WTC11 (cell line): ENCODE measurements at regions not wholly inside any gene's neighbourhood (a gene's known extent, or its start where the extent isn't known, plus 50 kb on each side); places are given as distances from the start of the nearest gene placed in this dataset.

ENCODE experiments used
- ATAC-seq: fragments of 200-7000 bp; cut with Tn5 transposase; 2 replicates; pipeline ENCODE4 v1.10.0; 2021; ENCODE audit warnings: mild to moderate bottlenecking, moderate library complexity
- CTCF ChIA-PET: fragments of 300-600 bp; sonication (Branson Sonifier 250); formaldehyde crosslinking; loops from one replicate; lab custom pipeline; 2021; ENCODE audit warnings: antibody characterized with exemption; lab: Charles Lee
- POLR2A ChIA-PET: fragments of 350-600 bp; sonication (Branson Sonifier 250); formaldehyde crosslinking; loops from one replicate; lab custom pipeline; 2021; ENCODE audit warnings: antibody characterized with exemption; lab: Charles Lee
- DNase-seq: peaks from one replicate; pipeline ENCODE4 v3.0.0; 2021; ENCODE audit warnings: low spot score
- H3K27ac Mint-ChIP-seq: 2 replicates; pipeline ENCODE4 v1.8.0; 2021; ENCODE audit warnings: mixed read lengths
- H3K27me3 Mint-ChIP-seq: 2 replicates; pipeline ENCODE4 v1.8.0; 2021; ENCODE audit warnings: low read depth, mild to moderate bottlenecking, moderate library complexity, mixed read lengths
- H3K36me3 Mint-ChIP-seq: 2 replicates; pipeline ENCODE4 v1.8.0; 2021; ENCODE audit warnings: mixed read lengths
- H3K4me1 Mint-ChIP-seq: 2 replicates; pipeline ENCODE4 v1.8.0; 2022; ENCODE audit warnings: mixed read lengths
- H3K4me3 Mint-ChIP-seq: 2 replicates; pipeline ENCODE4 v1.8.0; 2021; ENCODE audit warnings: mild to moderate bottlenecking, moderate library complexity, mixed read lengths
- H3K9me3 Mint-ChIP-seq: 2 replicates; pipeline ENCODE4 v1.8.0; 2021; ENCODE audit warnings: mixed read lengths
- ATF1 ChIP-seq: sonication (generic); formaldehyde crosslinking; IDR thresholded peaks from 2 replicates; pipeline ENCODE4 v1.8.1; 2023; ENCODE audit warnings: mild to moderate bottlenecking, moderate library complexity, missing genetic modification reagents
- CREB1 ChIP-seq: sonication (generic); formaldehyde crosslinking; IDR thresholded peaks from 2 replicates; pipeline ENCODE4 v1.8.0; 2023; ENCODE audit warnings: mild to moderate bottlenecking, missing genetic modification reagents
- E2F5 ChIP-seq: sonication (generic); formaldehyde crosslinking; IDR thresholded peaks from 2 replicates; pipeline ENCODE4 v1.8.1; 2022; ENCODE audit warnings: mild to moderate bottlenecking, moderate library complexity, missing genetic modification reagents
- ELF4 ChIP-seq: sonication (generic); formaldehyde crosslinking; IDR thresholded peaks from 2 replicates; pipeline ENCODE4 v1.8.1; 2022; ENCODE audit warnings: low read depth, mild to moderate bottlenecking, moderate library complexity, missing genetic modification reagents
- FOXK1 ChIP-seq: sonication (generic); formaldehyde crosslinking; IDR thresholded peaks from 2 replicates; pipeline ENCODE4 v1.8.0; 2022; ENCODE audit warnings: mild to moderate bottlenecking, moderate library complexity, missing genetic modification reagents
- GABPB1 ChIP-seq: sonication (generic); formaldehyde crosslinking; IDR thresholded peaks from 2 replicates; pipeline ENCODE4 v1.8.1; 2023; ENCODE audit warnings: mild to moderate bottlenecking, missing genetic modification reagents
- GRHL2 ChIP-seq: fragments of 250-450 bp; sonication (Bioruptor Pico); IDR thresholded peaks from 2 replicates; pipeline ENCODE4 v1.8.0; 2022; ENCODE audit warnings: mild to moderate bottlenecking, moderate library complexity; ENCODE audit not compliant: insufficient replicate concordance, severe bottlenecking
- HMGA2 ChIP-seq: fragments of 250-450 bp; sonication (Bioruptor Pico); IDR thresholded peaks from 2 replicates; pipeline ENCODE4 v1.4.0; 2021; ENCODE audit warnings: mild to moderate bottlenecking, moderate library complexity
- MXD4 ChIP-seq: fragments of 250-450 bp; sonication (Bioruptor Pico); IDR thresholded peaks from 2 replicates; pipeline ENCODE4 v1.8.0; 2021; ENCODE audit warnings: mild to moderate bottlenecking, moderate library complexity, borderline replicate concordance
- MYBL2 ChIP-seq: sonication (generic); formaldehyde crosslinking; IDR thresholded peaks from 2 replicates; pipeline ENCODE4 v1.8.1; 2023; ENCODE audit warnings: mild to moderate bottlenecking, moderate library complexity, missing genetic modification reagents
- NR3C1 ChIP-seq: sonication (generic); formaldehyde crosslinking; conservative IDR thresholded peaks from 2 replicates; pipeline ENCODE4 v1.8.1; 2023; ENCODE audit warnings: low read depth, mild to moderate bottlenecking, missing genetic modification reagents
- OVOL2 ChIP-seq: fragments of 250-450 bp; sonication (Bioruptor Pico); IDR thresholded peaks from 2 replicates; pipeline ENCODE4 v1.9.0; 2021; ENCODE audit warnings: mild to moderate bottlenecking, borderline replicate concordance
- RORB ChIP-seq: fragments of 250-450 bp; sonication (Bioruptor Pico); IDR thresholded peaks from 2 replicates; pipeline ENCODE4 v1.9.0; 2021; ENCODE audit warnings: mild to moderate bottlenecking
- SMAD3 ChIP-seq: sonication (generic); formaldehyde crosslinking; IDR thresholded peaks from 2 replicates; pipeline ENCODE4 v1.8.0; 2022; ENCODE audit warnings: missing genetic modification reagents, mild to moderate bottlenecking, borderline replicate concordance
- STAT6 ChIP-seq: sonication (generic); formaldehyde crosslinking; conservative IDR thresholded peaks from 2 replicates; pipeline ENCODE4 v1.8.1; 2023; ENCODE audit warnings: mild to moderate bottlenecking, low read depth, missing genetic modification reagents, moderate library complexity
- TEAD1 ChIP-seq: sonication (generic); formaldehyde crosslinking; IDR thresholded peaks from 2 replicates; pipeline ENCODE4 v1.8.0; 2022; ENCODE audit warnings: mild to moderate bottlenecking, missing genetic modification reagents
- TEAD4 ChIP-seq: sonication (generic); formaldehyde crosslinking; IDR thresholded peaks from 2 replicates; pipeline ENCODE4 v1.8.0; 2022; ENCODE audit warnings: mild to moderate bottlenecking, missing genetic modification reagents
- ZBTB21 ChIP-seq: sonication (generic); formaldehyde crosslinking; IDR thresholded peaks from 2 replicates; pipeline ENCODE4 v1.8.1; 2023; ENCODE audit warnings: mild to moderate bottlenecking, missing genetic modification reagents, borderline replicate concordance
- ZMAT4 ChIP-seq: fragments of 250-450 bp; sonication (Bioruptor Pico); IDR thresholded peaks from 2 replicates; pipeline ENCODE4 v1.9.0; 2021; ENCODE audit warnings: mild to moderate bottlenecking
- ZNF263 ChIP-seq: sonication (generic); formaldehyde crosslinking; IDR thresholded peaks from 2 replicates; pipeline ENCODE4 v1.8.1; 2022; ENCODE audit warnings: low read depth, mild to moderate bottlenecking, moderate library complexity, missing genetic modification reagents
- ZNF671 ChIP-seq: fragments of 250-450 bp; sonication (Bioruptor Pico); IDR thresholded peaks from 2 replicates; pipeline ENCODE4 v1.8.0; 2021; ENCODE audit warnings: mild to moderate bottlenecking
- TF ChIP-seq, protein P1 (sequence below): fragments of 250-450 bp; sonication (Bioruptor Pico); IDR thresholded peaks from 2 replicates; pipeline ENCODE4 v1.9.0; 2021; ENCODE audit warnings: mild to moderate bottlenecking
- TF ChIP-seq, protein P2 (sequence below): sonication (generic); formaldehyde crosslinking; IDR thresholded peaks from 2 replicates; pipeline ENCODE4 v1.8.1; 2023; ENCODE audit warnings: mild to moderate bottlenecking, missing genetic modification reagents
- TF ChIP-seq, protein P3 (sequence below): fragments of 200-600 bp; IDR thresholded peaks from 2 replicates; pipeline ENCODE4 v1.8.0; 2022; ENCODE audit warnings: antibody characterized with exemption

- no peak for ATAC-seq
- POLR2A ChIA-PET = no interaction called here
- H3K4me3 Mint-ChIP-seq = no peak overlapping the region
- H3K27me3 Mint-ChIP-seq = no peaks in the 10 kb centered on the region
- no peaks in the 10 kb centered on the region for H3K9me3 Mint-ChIP-seq
- TF ChIP-seq CREB1 (CRISPR knock-in tag) (no peak), MXD4 (CRISPR knock-in tag) (no peak), OVOL2 (CRISPR knock-in tag) (no peak), FOXK1 (no peak)
- peaks cover 13% of the 10 kb centered on the region for H3K4me1 Mint-ChIP-seq
- no peaks in the 10 kb centered on the region for H3K36me3 Mint-ChIP-seq
- CTCF ChIA-PET = no interaction called here
- DNase-seq = no peak
- H3K27ac Mint-ChIP-seq = no peak overlapping the region
Observed at GRCh38 chr1:73803380-73803779, 394.6 kb downstream of the LRRIQ3 start.

DNA sequence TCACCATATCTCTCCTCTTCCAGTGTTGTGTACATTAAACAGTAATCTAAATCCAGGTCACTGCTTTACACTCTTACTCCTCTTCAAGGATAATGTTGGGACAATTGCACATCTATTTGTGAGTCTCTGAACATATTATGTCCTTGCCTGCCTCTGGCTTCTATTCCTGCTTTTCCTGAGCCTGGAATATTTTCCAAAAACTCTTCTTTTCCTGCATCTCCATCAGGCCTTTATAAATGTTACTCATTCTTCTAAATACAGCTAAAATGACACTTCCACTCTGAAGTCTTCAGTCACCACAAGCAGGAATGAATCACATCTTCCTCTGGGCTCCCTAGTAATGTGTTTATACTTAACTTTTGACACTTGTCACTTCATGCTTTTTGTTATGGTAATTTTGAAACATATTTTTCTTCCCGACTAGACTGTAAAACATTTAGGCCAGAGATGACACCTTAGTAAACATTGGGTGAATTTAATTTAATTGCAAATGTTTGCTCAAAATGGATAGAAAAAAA, 396.0 kb downstream of the LRRIQ3 start:
- H3K27ac Mint-ChIP-seq = no peak overlapping the region
- TF ChIP-seq TEAD1 (CRISPR knock-in tag) (no peak), GABPB1 (CRISPR knock-in tag) (no peak), ZNF671 (CRISPR knock-in tag) (no peak), ZNF263 (no peak), E2F5 (CRISPR knock-in tag) (no peak), SMAD3 (CRISPR knock-in tag) (no peak), ELF4 (no peak), STAT6 (CRISPR knock-in tag) (no peak), NR3C1 (no peak), ATF1 (CRISPR knock-in tag) (no peak)
- TF ChIP-seq, all 79 proteins: peak for 0
- ChIA-PET CTCF (no interaction called here), POLR2A (no interaction called here)
- Mint-ChIP-seq H3K36me3 (no peaks in the 10 kb centered on the region), H3K27me3 (no peaks in the 10 kb centered on the region), H3K4me3 (no peak overlapping the region), H3K9me3 (no peaks in the 10 kb centered on the region), H3K4me1 (peaks cover 13% of the 10 kb centered on the region)
- ATAC-seq = no peak
- no peak for DNase-seq

- H3K27me3 Mint-ChIP-seq = no peaks in the 10 kb centered on the region
- POLR2A ChIA-PET = no interaction called here
- no peak for DNase-seq
- TF ChIP-seq HMGA2 (CRISPR knock-in tag) = no peak
- no peak for TF ChIP-seq ZMAT4 (CRISPR knock-in tag)
- TF ChIP-seq RORB (CRISPR knock-in tag) = no peak
- TF ChIP-seq, protein P1, sequence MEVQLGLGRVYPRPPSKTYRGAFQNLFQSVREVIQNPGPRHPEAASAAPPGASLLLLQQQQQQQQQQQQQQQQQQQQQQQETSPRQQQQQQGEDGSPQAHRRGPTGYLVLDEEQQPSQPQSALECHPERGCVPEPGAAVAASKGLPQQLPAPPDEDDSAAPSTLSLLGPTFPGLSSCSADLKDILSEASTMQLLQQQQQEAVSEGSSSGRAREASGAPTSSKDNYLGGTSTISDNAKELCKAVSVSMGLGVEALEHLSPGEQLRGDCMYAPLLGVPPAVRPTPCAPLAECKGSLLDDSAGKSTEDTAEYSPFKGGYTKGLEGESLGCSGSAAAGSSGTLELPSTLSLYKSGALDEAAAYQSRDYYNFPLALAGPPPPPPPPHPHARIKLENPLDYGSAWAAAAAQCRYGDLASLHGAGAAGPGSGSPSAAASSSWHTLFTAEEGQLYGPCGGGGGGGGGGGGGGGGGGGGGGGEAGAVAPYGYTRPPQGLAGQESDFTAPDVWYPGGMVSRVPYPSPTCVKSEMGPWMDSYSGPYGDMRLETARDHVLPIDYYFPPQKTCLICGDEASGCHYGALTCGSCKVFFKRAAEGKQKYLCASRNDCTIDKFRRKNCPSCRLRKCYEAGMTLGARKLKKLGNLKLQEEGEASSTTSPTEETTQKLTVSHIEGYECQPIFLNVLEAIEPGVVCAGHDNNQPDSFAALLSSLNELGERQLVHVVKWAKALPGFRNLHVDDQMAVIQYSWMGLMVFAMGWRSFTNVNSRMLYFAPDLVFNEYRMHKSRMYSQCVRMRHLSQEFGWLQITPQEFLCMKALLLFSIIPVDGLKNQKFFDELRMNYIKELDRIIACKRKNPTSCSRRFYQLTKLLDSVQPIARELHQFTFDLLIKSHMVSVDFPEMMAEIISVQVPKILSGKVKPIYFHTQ = no peak
- no peak for TF ChIP-seq GRHL2
- TF ChIP-seq ZNF263 = no peak
- TF ChIP-seq TEAD4 (CRISPR knock-in tag) = no peak
- no peak for TF ChIP-seq MYBL2 (CRISPR knock-in tag)
- TF ChIP-seq ZBTB21 (CRISPR knock-in tag) = no peak
- TF ChIP-seq, protein P2, sequence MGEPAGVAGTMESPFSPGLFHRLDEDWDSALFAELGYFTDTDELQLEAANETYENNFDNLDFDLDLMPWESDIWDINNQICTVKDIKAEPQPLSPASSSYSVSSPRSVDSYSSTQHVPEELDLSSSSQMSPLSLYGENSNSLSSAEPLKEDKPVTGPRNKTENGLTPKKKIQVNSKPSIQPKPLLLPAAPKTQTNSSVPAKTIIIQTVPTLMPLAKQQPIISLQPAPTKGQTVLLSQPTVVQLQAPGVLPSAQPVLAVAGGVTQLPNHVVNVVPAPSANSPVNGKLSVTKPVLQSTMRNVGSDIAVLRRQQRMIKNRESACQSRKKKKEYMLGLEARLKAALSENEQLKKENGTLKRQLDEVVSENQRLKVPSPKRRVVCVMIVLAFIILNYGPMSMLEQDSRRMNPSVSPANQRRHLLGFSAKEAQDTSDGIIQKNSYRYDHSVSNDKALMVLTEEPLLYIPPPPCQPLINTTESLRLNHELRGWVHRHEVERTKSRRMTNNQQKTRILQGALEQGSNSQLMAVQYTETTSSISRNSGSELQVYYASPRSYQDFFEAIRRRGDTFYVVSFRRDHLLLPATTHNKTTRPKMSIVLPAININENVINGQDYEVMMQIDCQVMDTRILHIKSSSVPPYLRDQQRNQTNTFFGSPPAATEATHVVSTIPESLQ (CRISPR knock-in tag) = no peak
- TF ChIP-seq, protein P3, sequence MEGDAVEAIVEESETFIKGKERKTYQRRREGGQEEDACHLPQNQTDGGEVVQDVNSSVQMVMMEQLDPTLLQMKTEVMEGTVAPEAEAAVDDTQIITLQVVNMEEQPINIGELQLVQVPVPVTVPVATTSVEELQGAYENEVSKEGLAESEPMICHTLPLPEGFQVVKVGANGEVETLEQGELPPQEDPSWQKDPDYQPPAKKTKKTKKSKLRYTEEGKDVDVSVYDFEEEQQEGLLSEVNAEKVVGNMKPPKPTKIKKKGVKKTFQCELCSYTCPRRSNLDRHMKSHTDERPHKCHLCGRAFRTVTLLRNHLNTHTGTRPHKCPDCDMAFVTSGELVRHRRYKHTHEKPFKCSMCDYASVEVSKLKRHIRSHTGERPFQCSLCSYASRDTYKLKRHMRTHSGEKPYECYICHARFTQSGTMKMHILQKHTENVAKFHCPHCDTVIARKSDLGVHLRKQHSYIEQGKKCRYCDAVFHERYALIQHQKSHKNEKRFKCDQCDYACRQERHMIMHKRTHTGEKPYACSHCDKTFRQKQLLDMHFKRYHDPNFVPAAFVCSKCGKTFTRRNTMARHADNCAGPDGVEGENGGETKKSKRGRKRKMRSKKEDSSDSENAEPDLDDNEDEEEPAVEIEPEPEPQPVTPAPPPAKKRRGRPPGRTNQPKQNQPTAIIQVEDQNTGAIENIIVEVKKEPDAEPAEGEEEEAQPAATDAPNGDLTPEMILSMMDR = no peak
- no peak for TF ChIP-seq FOXK1
Observed at GRCh38 chr1:73800376-73800775, 397.6 kb downstream of the LRRIQ3 start.

More at GRCh38 chr1:73800376-73800775, 397.6 kb downstream of the LRRIQ3 start:
- Mint-ChIP-seq H3K4me3 (no peak overlapping the region), H3K36me3 (no peaks in the 10 kb centered on the region), H3K9me3 (no peaks in the 10 kb centered on the region), H3K4me1 (peaks cover 13% of the 10 kb centered on the region), H3K27ac (no peak overlapping the region)
- CTCF ChIA-PET = no interaction called here
- ATAC-seq = no peak
